Activated B cell treated with CpG ODN at 0.5 μM for 24 hours (primary cell): ENCODE measurements at regions not wholly inside any gene's neighbourhood (a gene's known extent, or its start where the extent isn't known, plus 50 kb on each side); places are given as distances from the start of the nearest gene placed in this dataset.

Experiments used
- ATAC-seq: fragments of 200-7000 bp; cut with Tn5 transposase; one replicate; pipeline ENCODE4 v1.10.0; 2021; ENCODE audit warnings: low read depth, mild to moderate bottlenecking, moderate library complexity
- CTCF ChIA-PET: fragments of 350-600 bp; sonication (Branson Sonifier 250); formaldehyde crosslinking; loops from one replicate; lab custom pipeline; 2021; ENCODE audit warnings: antibody characterized with exemption; lab: Charles Lee
- POLR2A ChIA-PET: fragments of 350-600 bp; sonication (Branson Sonifier 250); formaldehyde crosslinking; loops from one replicate; lab custom pipeline; 2021; ENCODE audit warnings: antibody characterized with exemption; lab: Charles Lee
- DNase-seq: peaks from one replicate; pipeline ENCODE4 v3.0.0; 2022
- H3K27ac Mint-ChIP-seq: one replicate; pipeline ENCODE4 v1.8.0; 2020; ENCODE audit warnings: mixed read lengths
- H3K27me3 Mint-ChIP-seq: one replicate; pipeline ENCODE4 v1.8.0; 2021; ENCODE audit warnings: mixed read lengths
- H3K36me3 Mint-ChIP-seq: one replicate; pipeline ENCODE4 v1.8.0; 2021; ENCODE audit warnings: low read depth, mixed read lengths
- H3K4me1 Mint-ChIP-seq: one replicate; pipeline ENCODE4 v1.8.0; 2021; ENCODE audit warnings: mixed read lengths
- H3K4me3 Mint-ChIP-seq: one replicate; pipeline ENCODE4 v1.8.0; 2020; ENCODE audit warnings: mild to moderate bottlenecking, mixed read lengths
- H3K9me3 Mint-ChIP-seq: one replicate; pipeline ENCODE4 v1.8.0; 2020; ENCODE audit warnings: mixed read lengths
- CTCF ChIP-seq: fragments of 200-600 bp; IDR thresholded peaks from one replicate; pipeline ENCODE4 v1.8.0; 2022; ENCODE audit warnings: antibody characterized with exemption, mild to moderate bottlenecking
- intact Hi-C: fragments of 100-400 bp; cut with micrococcal nuclease; formaldehyde crosslinking; loops from one replicate; pipeline ENCODE4 v1.15.1; 2024

GRCh38 chr3:70557976-70558375 is 245.5 kb upstream of the MDFIC2 start:
- DNase-seq (no peak), ATAC-seq (no peak)
- Mint-ChIP-seq H3K9me3 (no peaks in the 10 kb centered on the region), H3K4me3 (no peak overlapping the region), H3K4me1 (peaks cover 4% of the 10 kb centered on the region), H3K27me3 (peaks cover 2% of the 10 kb centered on the region), H3K36me3 (no peaks in the 10 kb centered on the region), H3K27ac (no peak overlapping the region)
- ChIA-PET POLR2A (no interaction called here), CTCF (no interaction called here)
- TF ChIP-seq CTCF: no peak
- intact Hi-C loops: loop anchor here (10.0 kb wide), 2 partner anchors 447 to 587 kb away; no protein-coding TSS in a partner anchor

- no peak for TF ChIP-seq CTCF
- H3K4me3 Mint-ChIP-seq: no peak overlapping the region
- H3K27ac Mint-ChIP-seq: no peak overlapping the region
- peaks cover 3% of the 10 kb centered on the region for H3K9me3 Mint-ChIP-seq
- no peaks in the 10 kb centered on the region for H3K36me3 Mint-ChIP-seq
- DNase-seq: no peak
- peaks cover 4% of the 10 kb centered on the region for H3K4me1 Mint-ChIP-seq
- ChIA-PET CTCF (no interaction called here), POLR2A (no interaction called here)
- intact Hi-C loops: loop anchor here (10.0 kb wide), 2 partner anchors 449 to 589 kb away; no protein-coding TSS in a partner anchor
- peaks cover 2% of the 10 kb centered on the region for H3K27me3 Mint-ChIP-seq
- no peak for ATAC-seq
Measured at GRCh38 chr3:70556056-70556455, 243.6 kb upstream of the MDFIC2 start.

GRCh38 chr3:70554170-70554569 is 241.7 kb upstream of the MDFIC2 start:
- H3K36me3 Mint-ChIP-seq: no peaks in the 10 kb centered on the region
- H3K27ac Mint-ChIP-seq: no peak overlapping the region
- H3K9me3 Mint-ChIP-seq: peaks cover 3% of the 10 kb centered on the region
- ChIA-PET POLR2A (interaction anchor here (0.6 kb wide), 1 partner anchor 1274 kb away, joined by 6 read pairs; no protein-coding TSS in a partner anchor), CTCF (interaction anchor here (2.4 kb wide), 1 partner anchor 1098 kb away, joined by 7 read pairs; no protein-coding TSS in a partner anchor)
- intact Hi-C loops: loop anchor here (10.0 kb wide), 2 partner anchors 451 to 591 kb away; no protein-coding TSS in a partner anchor
- no peak for TF ChIP-seq CTCF
- H3K4me3 Mint-ChIP-seq: no peak overlapping the region
- no peak for ATAC-seq
- peaks cover 4% of the 10 kb centered on the region for H3K4me1 Mint-ChIP-seq
- H3K27me3 Mint-ChIP-seq: peaks cover 6% of the 10 kb centered on the region
- DNase-seq: no peak

- peaks cover 4% of the 10 kb centered on the region for H3K27me3 Mint-ChIP-seq
- no peak overlapping the region for H3K27ac Mint-ChIP-seq
- no peaks in the 10 kb centered on the region for H3K36me3 Mint-ChIP-seq
- intact Hi-C loops: loop anchor here (1.0 to 10.0 kb wide), 9 partner anchors 454 to 1130 kb away; no protein-coding TSS in a partner anchor
- ChIA-PET POLR2A (interaction anchor here (0.7 kb wide), 1 partner anchor 1031 kb away, joined by 3 read pairs; no protein-coding TSS in a partner anchor), CTCF (interaction anchor here (0.6 to 2.5 kb wide), 18 partner anchors 10 to 1634 kb away, joined by 3 to 19 read pairs (median 4); no protein-coding TSS in a partner anchor)
- peak; percentile 61 for DNase-seq
- no peaks in the 10 kb centered on the region for H3K4me1 Mint-ChIP-seq
- TF ChIP-seq CTCF: no peak
- no peak overlapping the region for H3K4me3 Mint-ChIP-seq
- peak; percentile 75 for ATAC-seq
- peaks cover 3% of the 10 kb centered on the region for H3K9me3 Mint-ChIP-seq
Measured at GRCh38 chr3:70550723-70551319, 238.4 kb upstream of the MDFIC2 start.

- Mint-ChIP-seq H3K4me3 (no peak overlapping the region), H3K36me3 (no peaks in the 10 kb centered on the region), H3K9me3 (no peaks in the 10 kb centered on the region), H3K27me3 (peaks cover 4% of the 10 kb centered on the region), H3K4me1 (no peaks in the 10 kb centered on the region), H3K27ac (no peak overlapping the region)
- DNase-seq (no peak), ATAC-seq (no peak)
- ChIA-PET POLR2A (no interaction called here), CTCF (no interaction called here)
- TF ChIP-seq CTCF: no peak
- intact Hi-C loops: no loop called here
Measured at GRCh38 chr3:70546679-70547078, 234.2 kb upstream of the MDFIC2 start.
